ENCODE measurements at regions not wholly inside any gene's neighbourhood (a gene's known extent, or its start where the extent isn't known, plus 50 kb on each side); places are given as distances from the start of the nearest gene placed in this dataset.

- no peak for TF ChIP-seq CHD7 (IDR thresholded peaks at IDR 0.05; ENCODE audit: insufficient replicate concordance, low read length)
- no peak for TF ChIP-seq NANOG (IDR thresholded peaks at IDR 0.05; ENCODE audit: insufficient read depth, low read depth, low read length, poor library complexity, severe bottlenecking)
- no peak for TF ChIP-seq MAFK (IDR thresholded peaks at IDR 0.05; ENCODE audit: low read depth, low read length)
- TF ChIP-seq POLR2AphosphoS5 (IDR thresholded peaks at IDR 0.05; ENCODE audit: low read depth, low read length) = no peak
- no peak for TF ChIP-seq TAF1 (IDR thresholded peaks at IDR 0.05; ENCODE audit: low read depth, low read length)
- TF ChIP-seq RBBP5 (IDR thresholded peaks at IDR 0.05; ENCODE audit: borderline replicate concordance, low read depth, low read length) = no peak
- no peak for TF ChIP-seq SP1 (IDR thresholded peaks at IDR 0.05; ENCODE audit: low read depth, low read length)
- no peak for TF ChIP-seq SRF (IDR thresholded peaks at IDR 0.05; ENCODE audit: low read depth, low read length)
- no peak for TF ChIP-seq SP2 (IDR thresholded peaks at IDR 0.05; ENCODE audit: low read length)
- no peak for TF ChIP-seq EP300 (IDR thresholded peaks at IDR 0.05; ENCODE audit: borderline replicate concordance in 1 of 2, low read depth in 2 of 2, low read length in 2 of 2)
These were observed 886.2 kb downstream of the TRHDE start (continued) for GRCh38 chr12:73158341-73158740.

Measured in H1 (cell line).